Stomach (tissue), 8 donors: ENCODE measurements at regions not wholly inside any gene's neighbourhood (a gene's known extent, or its start where the extent isn't known, plus 50 kb on each side); places are given as distances from the start of the nearest gene placed in this dataset.
A peak's percentile ranks its signal among the peaks of the same experiment; 100 is the strongest.
"Not testable (repeated sequence)": the region's sequence is repeated elsewhere in the genome, so short reads cannot be mapped to it uniquely, and the experiment has no call there.

Experiments used
- DNase-seq, 2 donors: peaks; one replicate each; pipeline versions ENCODE4 v3.0.0 to v3.0.0-alpha.2; 2013 to 2019
- H3K27ac ChIP-seq, 5 donors: fragments of 200-600 bp in 4 of 5; sonication (generic) in 4 of 5; one replicate each; pipeline ENCODE4 v1.5.1; 2013 to 2019; ENCODE audit warnings: mild to moderate bottlenecking in 1 of 5, moderate library complexity in 1 of 5
- H3K27me3 ChIP-seq, 3 donors: fragments of 200-600 bp; sonication (generic); one replicate each; pipeline ENCODE4 v1.5.1; 2017 to 2019; ENCODE audit warnings: mixed run types in 1 of 3
- H3K36me3 ChIP-seq, 4 donors: fragments of 200-600 bp; sonication (generic); 1 replicate in 3 of 4; 2 replicates in 1 of 4; pipeline ENCODE4 v1.5.1; 2016 to 2019
- H3K4me1 ChIP-seq, 4 donors: fragments of 200-600 bp; sonication (generic); one replicate each; pipeline ENCODE4 v1.5.1; 2016 to 2019
- H3K4me3 ChIP-seq, 4 donors: fragments of 200-600 bp; sonication (generic) in 3 of 4; one replicate each; pipeline ENCODE4 v1.5.1; 2016 to 2019; ENCODE audit warnings: mild to moderate bottlenecking in 1 of 4
- H3K9me3 ChIP-seq, 4 donors: fragments of 200-600 bp; sonication (generic); one replicate each; pipeline ENCODE4 v1.5.1; 2016 to 2019
- CTCF ChIP-seq, 7 experiments: fragments of 450-650 bp in 4 of 7; fragments of 200-600 bp in 3 of 7; sonication (generic) in 3 of 7; IDR thresholded peaks; one replicate each; pipeline ENCODE4 v1.5.1; 2016 to 2019; ENCODE audit warnings: antibody characterized with exemption in 7 of 7, control low read depth in 2 of 7, mild to moderate bottlenecking in 1 of 7
- EP300 ChIP-seq: sonication (generic); formaldehyde crosslinking; IDR thresholded peaks from one replicate; pipeline ENCODE4 v1.6.1; 2017; ENCODE audit warnings: antibody characterized with exemption
- POLR2A ChIP-seq, 4 donors: fragments of 450-650 bp; IDR thresholded peaks; one replicate each; pipeline ENCODE4 v1.6.1; 2016; ENCODE audit warnings: antibody characterized with exemption in 4 of 4, control low read depth in 2 of 4, mild to moderate bottlenecking in 1 of 4, moderate library complexity in 1 of 4
- POLR2AphosphoS5 ChIP-seq, 3 donors: sonication (generic); formaldehyde crosslinking; IDR thresholded peaks; one replicate each; pipeline ENCODE4 v1.6.1; 2016; ENCODE audit warnings: antibody characterized with exemption in 3 of 3
- WGBS, 5 donors: extraction: QIAGEN DNeasy Blood & Tissue Kit in 3 of 5; methylation state at CpG; one replicate each; pipeline versions ENCODE4 v1.1.5 to v1.1.7; 2013 to 2018; 5-methylcytosine and 5-hydroxymethylcytosine counted together
- intact Hi-C: fragments of 100-400 bp; cut with DNase I; formaldehyde crosslinking; loops from one replicate; pipeline ENCODE4 v1.15.1; 2023; ENCODE audit warnings: low total_unique reads
- donor health status: healthy with polysubstance abuse.
- donor health status: Bipolar disorder and iron deficiency.
- donor health status: healthy.

GRCh38 chr12:114608509-114608908 lies 75.5 kb downstream of the TBX3 start:
- TF ChIP-seq POLR2AphosphoS5 (IDR thresholded peaks at IDR 0.05) (no peak), EP300 (no peak), CTCF (IDR thresholded peaks at IDR 0.05) (no peak), POLR2A (IDR thresholded peaks at IDR 0.05) (no peak)
- 63 to 75% (median 67%) methylated on average over 3 of the region's 3 CpGs for WGBS, 5 donors
- no peak for DNase-seq
- no peak overlapping the region for H3K27ac ChIP-seq
- H3K36me3 ChIP-seq, result no peaks in the 10 kb centered on the region
- intact Hi-C loops, result no loop called here
- H3K9me3 ChIP-seq, result no peaks in the 10 kb centered on the region
- H3K27me3 ChIP-seq, result peaks cover 0 to 7% (median 0%) of the 10 kb centered on the region in 3 donors
- no peak overlapping the region for H3K4me3 ChIP-seq
- H3K4me1 ChIP-seq, result no peaks in the 10 kb centered on the region

GRCh38 chr12:114605918-114606317 lies 78.1 kb downstream of the TBX3 start:
- Histone ChIP-seq H3K9me3 (peaks cover 0 to 2% (median 0%) of the 10 kb centered on the region in 4 donors), H3K36me3 (no peaks in the 10 kb centered on the region), H3K4me3 (no peak overlapping the region), H3K27me3 (no peaks in the 10 kb centered on the region), H3K27ac (no peak overlapping the region), H3K4me1 (no peaks in the 10 kb centered on the region)
- TF ChIP-seq EP300, result no peak
- TF ChIP-seq CTCF (IDR thresholded peaks at IDR 0.05), result no peak
- no peak for TF ChIP-seq POLR2AphosphoS5 (IDR thresholded peaks at IDR 0.05)
- TF ChIP-seq POLR2A (IDR thresholded peaks at IDR 0.05), result no peak
- DNase-seq, result no peak
- intact Hi-C loops, result no loop called here
- 87 to 98% (median 92%) methylated on average over 3 of the region's 3 CpGs for WGBS, 5 donors

- peaks cover 0 to 6% (median 0%) of the 10 kb centered on the region in 4 donors for H3K9me3 ChIP-seq
- WGBS, 5 donors, result 31 to 59% (median 45%) methylated on average over 5 of the region's 5 CpGs
- no peak for TF ChIP-seq POLR2A (IDR thresholded peaks at IDR 0.05)
- TF ChIP-seq POLR2AphosphoS5 (IDR thresholded peaks at IDR 0.05), result no peak
- no peak for TF ChIP-seq EP300
- TF ChIP-seq CTCF (IDR thresholded peaks at IDR 0.05), result no peak
- intact Hi-C loops, result no loop called here
- peak overlapping the region in 2 of 5 donors; percentile 16 to 49 for H3K27ac ChIP-seq
- H3K36me3 ChIP-seq, result no peaks in the 10 kb centered on the region
- peak in 1 of 2 donors; percentile 15 for DNase-seq
- H3K4me3 ChIP-seq, result no peak overlapping the region
- no peaks in the 10 kb centered on the region for H3K27me3 ChIP-seq
- no peaks in the 10 kb centered on the region for H3K4me1 ChIP-seq
Observed at GRCh38 chr12:114604606-114605005, 79.4 kb downstream of the TBX3 start.

- H3K9me3 ChIP-seq, H3K36me3 ChIP-seq, H3K27ac ChIP-seq, DNase-seq, H3K4me1 ChIP-seq, intact Hi-C loops, H3K4me3 ChIP-seq, H3K27me3 ChIP-seq: not testable (repeated sequence)
- 69 to 93% (median 87%) methylated on average over 2 of the region's 2 CpGs for WGBS, 5 donors
Observed at GRCh38 chr12:114600584-114600983, 83.4 kb downstream of the TBX3 start.

- TF ChIP-seq POLR2AphosphoS5 (IDR thresholded peaks at IDR 0.05) (no peak), EP300 (no peak), CTCF (IDR thresholded peaks at IDR 0.05) (no peak), POLR2A (IDR thresholded peaks at IDR 0.05) (no peak)
- Histone ChIP-seq H3K4me1 (no peaks in the 10 kb centered on the region), H3K4me3 (no peak overlapping the region), H3K27me3 (no peaks in the 10 kb centered on the region), H3K36me3 (no peaks in the 10 kb centered on the region), H3K9me3 (peaks cover 0 to 6% (median under 1%) of the 10 kb centered on the region in 4 donors), H3K27ac (no peak overlapping the region)
- no peak for DNase-seq
- intact Hi-C loops, result no loop called here
- WGBS, 5 donors, result 13 to 32% (median 22%) methylated on average over 2 of the region's 2 CpGs
Observed at GRCh38 chr12:114598111-114598510, 85.9 kb downstream of the TBX3 start.
